Stomach (tissue), 4 donors: ENCODE measurements at regions not wholly inside any gene's neighbourhood (a gene's known extent, or its start where the extent isn't known, plus 50 kb on each side); places are given as distances from the start of the nearest gene placed in this dataset.

Experiments
- POLR2A ChIP-seq, 4 donors: fragments of 450-650 bp; IDR thresholded peaks; one replicate each; pipeline ENCODE4 v1.6.1; 2016; ENCODE audit warnings: antibody characterized with exemption in 4 of 4, control low read depth in 2 of 4, mild to moderate bottlenecking in 1 of 4, moderate library complexity in 1 of 4
- TF ChIP-seq, protein P1 (sequence below), 7 experiments: fragments of 450-650 bp in 4 of 7; fragments of 200-600 bp in 3 of 7; sonication (generic) in 3 of 7; IDR thresholded peaks; one replicate each; pipeline ENCODE4 v1.5.1; 2016 to 2019; ENCODE audit warnings: antibody characterized with exemption in 7 of 7, control low read depth in 2 of 7, mild to moderate bottlenecking in 1 of 7

DNA sequence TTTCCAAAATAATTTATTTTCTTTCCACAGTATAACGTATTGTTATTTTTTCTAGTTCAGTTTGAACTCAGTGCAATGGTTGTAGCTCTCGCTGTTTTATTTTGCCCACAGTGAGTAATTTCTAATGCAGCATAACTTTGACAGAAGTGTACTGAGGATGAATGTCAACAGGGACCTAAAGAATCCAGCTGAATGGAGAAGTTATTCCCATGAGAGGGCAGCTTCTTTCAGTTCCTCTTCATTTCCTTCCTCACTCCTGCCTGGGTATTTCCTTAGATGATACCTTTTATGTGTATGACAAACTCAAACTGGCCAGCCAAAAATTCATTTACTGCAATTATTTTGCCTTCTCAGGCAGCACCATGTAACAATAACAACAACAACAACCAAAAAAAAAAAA is 1223.1 kb upstream of the ZEB2 start:
- TF ChIP-seq POLR2A (IDR thresholded peaks at IDR 0.05), result no peak
- TF ChIP-seq, protein P1, sequence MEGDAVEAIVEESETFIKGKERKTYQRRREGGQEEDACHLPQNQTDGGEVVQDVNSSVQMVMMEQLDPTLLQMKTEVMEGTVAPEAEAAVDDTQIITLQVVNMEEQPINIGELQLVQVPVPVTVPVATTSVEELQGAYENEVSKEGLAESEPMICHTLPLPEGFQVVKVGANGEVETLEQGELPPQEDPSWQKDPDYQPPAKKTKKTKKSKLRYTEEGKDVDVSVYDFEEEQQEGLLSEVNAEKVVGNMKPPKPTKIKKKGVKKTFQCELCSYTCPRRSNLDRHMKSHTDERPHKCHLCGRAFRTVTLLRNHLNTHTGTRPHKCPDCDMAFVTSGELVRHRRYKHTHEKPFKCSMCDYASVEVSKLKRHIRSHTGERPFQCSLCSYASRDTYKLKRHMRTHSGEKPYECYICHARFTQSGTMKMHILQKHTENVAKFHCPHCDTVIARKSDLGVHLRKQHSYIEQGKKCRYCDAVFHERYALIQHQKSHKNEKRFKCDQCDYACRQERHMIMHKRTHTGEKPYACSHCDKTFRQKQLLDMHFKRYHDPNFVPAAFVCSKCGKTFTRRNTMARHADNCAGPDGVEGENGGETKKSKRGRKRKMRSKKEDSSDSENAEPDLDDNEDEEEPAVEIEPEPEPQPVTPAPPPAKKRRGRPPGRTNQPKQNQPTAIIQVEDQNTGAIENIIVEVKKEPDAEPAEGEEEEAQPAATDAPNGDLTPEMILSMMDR (IDR thresholded peaks at IDR 0.05), result no peak
